Ovary (tissue), 3 donors: ENCODE measurements at regions not wholly inside any gene's neighbourhood (a gene's known extent, or its start where the extent isn't known, plus 50 kb on each side); places are given as distances from the start of the nearest gene placed in this dataset.

ENCODE experiments used
- CTCF ChIP-seq, 3 donors: fragments of 450-650 bp in 2 of 3; fragments of 200-600 bp in 1 of 3; IDR thresholded peaks; one replicate each; pipeline versions ENCODE4 v1.5.1 to v1.8.0; 2016 to 2022; ENCODE audit warnings: antibody characterized with exemption in 3 of 3, mild to moderate bottlenecking in 1 of 3
- EP300 ChIP-seq: sonication (generic); formaldehyde crosslinking; IDR thresholded peaks from one replicate; pipeline ENCODE4 v1.6.1; 2017; ENCODE audit warnings: antibody characterized with exemption
- POLR2A ChIP-seq: fragments of 450-650 bp; IDR thresholded peaks from one replicate; pipeline ENCODE4 v1.6.1; 2017; ENCODE audit warnings: antibody characterized with exemption, mild to moderate bottlenecking, moderate library complexity
- donor health status: DM: no; HTN: no; CAD: no.

GRCh38 chr14:44341116-44341515, 166.0 kb downstream of the FSCB start:
- TF ChIP-seq CTCF (IDR thresholded peaks at IDR 0.05) (no peak), POLR2A (no peak), EP300 (no peak)
